HG03342 (cell line): ENCODE measurements at regions not wholly inside any gene's neighbourhood (a gene's known extent, or its start where the extent isn't known, plus 50 kb on each side); places are given as distances from the start of the nearest gene placed in this dataset.

ENCODE experiments used
- ATAC-seq: cut with Tn5 transposase; IDR thresholded peaks from one replicate; pipeline ENCODE4 v1.9.1; 2021; ENCODE audit warnings: mild to moderate bottlenecking, moderate library complexity; ENCODE audit not compliant: unreplicated experiment

DNA sequence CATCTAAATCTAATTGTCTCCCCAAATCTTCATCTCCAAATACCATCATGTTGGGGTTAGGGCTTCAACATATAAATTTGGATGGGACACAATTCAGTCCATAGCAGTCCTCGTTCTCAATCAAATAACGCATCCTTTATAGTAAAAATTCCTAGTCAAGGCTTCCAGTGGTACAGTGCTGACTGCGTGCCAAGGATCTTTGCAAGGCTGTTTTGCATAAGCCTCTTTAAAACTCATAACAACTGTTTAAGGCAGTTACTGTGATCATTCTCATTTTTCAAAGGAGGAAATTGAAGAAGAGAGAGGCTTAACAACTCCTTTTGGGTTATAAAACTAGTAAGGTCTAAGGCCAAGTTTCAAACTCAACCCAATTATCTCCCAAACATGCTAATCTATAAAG is 666.9 kb downstream of the NYAP2 start:
- ATAC-seq: no peak

DNA sequence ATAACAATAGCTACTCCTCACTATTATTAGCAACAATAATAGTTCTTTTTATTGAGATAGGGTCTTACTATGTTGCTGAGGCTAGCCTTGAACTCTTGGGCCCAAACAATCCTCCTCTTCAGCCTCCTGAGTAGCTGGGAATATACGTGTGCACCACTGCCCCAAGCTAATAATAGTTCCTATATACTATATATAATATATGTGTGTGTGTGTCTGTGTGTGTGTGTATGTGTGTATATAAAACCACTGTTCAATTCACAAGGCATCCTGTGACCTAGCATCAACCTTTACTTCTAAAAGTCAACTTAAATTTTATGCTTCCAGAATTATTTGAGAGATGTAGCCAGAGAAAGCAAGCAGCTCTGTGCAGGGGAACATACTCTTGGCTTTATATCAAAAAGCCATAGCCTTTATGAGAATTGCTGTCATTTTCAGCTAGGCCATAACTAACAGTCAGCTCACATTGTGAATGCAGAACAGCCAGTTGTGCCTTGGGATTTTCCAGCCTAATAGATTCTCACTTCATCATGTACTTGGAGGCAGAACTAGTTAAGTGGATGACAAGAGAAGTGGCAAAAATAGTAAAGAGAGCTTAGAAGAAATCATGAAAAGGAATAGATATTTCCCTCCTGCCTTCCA is 665.5 kb downstream of the NYAP2 start:
- ATAC-seq: no peak

DNA sequence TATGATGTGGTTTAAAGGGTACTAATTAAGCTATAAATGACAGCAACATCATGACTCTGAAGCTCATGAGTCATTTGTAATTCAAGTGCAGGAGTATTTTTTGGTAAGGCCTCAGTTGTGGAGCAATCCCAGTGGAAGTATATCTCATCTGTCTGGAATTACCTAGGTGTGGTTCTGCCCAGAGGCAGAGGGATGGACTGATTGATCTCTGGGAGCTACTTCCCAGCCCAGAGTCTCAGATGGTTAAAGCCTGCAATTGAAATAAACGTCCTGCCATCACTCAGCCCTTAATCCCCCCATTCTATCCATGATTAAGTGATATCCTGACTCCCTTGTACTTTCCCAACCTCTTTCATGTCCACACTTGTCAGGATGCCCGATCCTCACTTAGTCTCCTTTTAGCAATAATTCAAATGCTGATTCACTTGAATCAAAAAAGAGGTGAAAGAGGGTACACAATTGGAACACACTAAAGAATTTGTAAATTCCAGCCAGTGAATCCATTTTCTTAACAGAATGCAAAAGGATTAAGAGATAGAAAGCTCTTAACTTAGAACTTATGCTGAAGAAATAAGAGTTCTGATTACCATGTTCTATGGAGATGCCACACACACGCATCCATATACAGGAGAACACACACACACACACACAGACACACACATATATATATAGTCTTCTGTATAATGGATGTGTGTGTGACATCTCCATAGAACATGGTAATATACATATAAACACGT is 664.4 kb downstream of the NYAP2 start:
- no peak for ATAC-seq

DNA sequence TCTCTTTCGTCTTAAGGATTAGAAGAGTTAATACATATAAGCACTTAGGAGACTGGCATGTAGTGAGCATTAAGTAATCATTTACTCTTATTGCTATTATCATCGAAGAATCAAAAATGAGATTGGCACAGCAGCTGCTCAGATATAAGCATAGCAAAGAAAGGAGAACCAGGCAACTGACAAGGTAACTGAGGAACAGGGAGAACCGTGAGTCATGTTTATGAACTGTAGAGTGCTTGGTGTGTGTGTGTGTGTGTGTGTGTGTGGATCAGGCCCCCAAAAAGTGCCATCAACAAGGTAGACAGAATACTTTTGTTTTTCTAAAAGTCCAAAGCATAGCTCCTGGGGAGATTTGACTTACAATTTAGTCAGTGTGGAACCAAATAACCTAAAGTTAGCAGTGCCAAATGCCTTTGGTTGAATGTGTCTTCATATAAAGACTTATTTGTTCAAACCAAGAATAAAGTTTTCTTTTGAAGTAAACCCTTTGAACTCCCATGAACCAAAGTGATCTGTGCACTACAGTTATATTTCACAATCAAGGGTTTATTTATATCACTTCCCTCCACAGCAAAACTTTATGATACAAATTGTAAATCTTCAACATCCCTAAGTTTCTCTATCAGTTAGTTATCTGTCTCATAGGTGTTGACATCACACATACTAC is 660.6 kb downstream of the NYAP2 start:
- no peak for ATAC-seq

DNA sequence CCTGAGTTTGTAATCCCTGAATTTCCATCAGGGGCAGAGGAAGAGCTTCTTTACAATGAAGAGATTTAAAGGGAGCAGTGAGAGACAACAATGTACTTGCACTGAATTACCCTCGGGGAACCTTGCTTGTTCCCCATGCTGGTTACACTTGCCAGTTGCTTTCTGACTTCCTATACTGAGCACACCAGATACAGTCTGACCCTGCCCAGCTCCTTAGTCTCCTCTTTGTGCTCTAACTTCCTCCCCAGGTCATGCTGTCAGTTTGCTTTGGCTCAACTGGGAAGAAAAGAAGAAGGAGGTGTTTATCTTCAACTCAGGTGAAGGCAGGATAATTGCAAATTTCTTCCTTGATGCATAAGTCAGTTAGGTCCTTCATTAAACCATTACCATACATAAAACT is 658.4 kb downstream of the NYAP2 start:
- ATAC-seq: no peak

DNA sequence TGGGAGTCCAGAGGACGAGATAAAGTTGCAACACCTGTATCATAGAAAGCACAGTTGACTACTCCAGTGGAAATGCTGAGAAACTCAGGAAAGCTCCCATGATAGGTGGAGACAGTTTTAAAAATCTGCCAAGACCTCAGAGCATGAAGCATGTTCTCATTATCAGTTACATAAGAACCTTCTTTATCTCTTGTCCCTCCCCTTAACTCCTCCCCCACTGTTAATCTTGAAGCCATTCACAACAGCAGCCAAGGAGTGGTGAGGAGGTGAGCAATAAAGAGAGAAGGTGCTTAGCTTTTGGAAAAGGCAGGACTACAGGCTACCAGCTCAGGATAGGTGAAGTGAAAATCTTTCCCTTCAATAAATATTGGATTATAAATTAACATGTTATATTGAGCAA is 657.9 kb downstream of the NYAP2 start:
- no peak for ATAC-seq

DNA sequence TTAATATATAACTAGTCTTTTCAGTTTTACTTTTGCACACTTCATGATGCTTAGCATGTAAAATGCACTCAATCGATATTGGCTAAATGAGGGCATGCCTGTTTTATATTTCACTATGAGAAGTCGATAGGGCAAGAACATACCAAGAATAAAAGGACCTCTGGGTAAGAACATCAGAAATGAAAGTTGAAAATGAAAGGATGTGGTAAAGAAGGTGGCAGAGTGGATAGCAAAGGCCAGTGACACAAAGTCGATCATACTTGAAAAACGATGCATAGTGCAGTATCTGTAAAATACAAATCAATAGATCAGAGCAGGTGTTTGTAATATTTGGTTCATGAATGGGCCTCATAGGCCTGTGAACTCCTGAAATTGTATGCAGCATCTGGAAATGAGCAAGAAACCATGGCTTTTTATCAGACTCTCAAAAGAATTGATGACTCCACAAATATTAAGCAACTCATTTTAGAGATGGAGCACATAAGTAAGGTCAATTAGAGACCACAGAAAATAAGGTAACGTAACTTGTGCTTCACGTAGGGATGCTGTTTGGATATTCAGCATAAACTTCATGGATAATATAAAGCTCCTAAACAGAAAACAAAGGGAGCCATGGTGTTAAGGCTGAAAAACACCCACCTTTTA is 653.4 kb downstream of the NYAP2 start:
- ATAC-seq: no peak

DNA sequence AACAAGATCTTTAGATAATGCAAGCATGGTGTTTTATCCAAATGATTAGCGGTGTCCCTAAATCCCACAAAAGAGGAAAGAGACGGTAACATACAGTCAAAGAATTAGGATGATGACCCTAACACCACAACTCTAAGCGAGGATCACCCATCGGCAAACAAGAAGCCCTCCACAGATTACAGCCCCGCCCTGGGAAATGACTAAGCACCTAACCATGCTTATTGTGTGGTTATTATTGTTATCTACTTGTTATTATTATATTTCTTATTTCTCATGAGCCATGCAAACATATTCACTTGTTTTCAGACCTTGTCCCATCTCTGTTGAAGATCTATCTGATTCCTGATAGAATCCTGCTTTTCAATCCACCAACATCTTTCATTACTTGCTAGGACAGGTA is 651.3 kb downstream of the NYAP2 start:
- ATAC-seq: no peak

DNA sequence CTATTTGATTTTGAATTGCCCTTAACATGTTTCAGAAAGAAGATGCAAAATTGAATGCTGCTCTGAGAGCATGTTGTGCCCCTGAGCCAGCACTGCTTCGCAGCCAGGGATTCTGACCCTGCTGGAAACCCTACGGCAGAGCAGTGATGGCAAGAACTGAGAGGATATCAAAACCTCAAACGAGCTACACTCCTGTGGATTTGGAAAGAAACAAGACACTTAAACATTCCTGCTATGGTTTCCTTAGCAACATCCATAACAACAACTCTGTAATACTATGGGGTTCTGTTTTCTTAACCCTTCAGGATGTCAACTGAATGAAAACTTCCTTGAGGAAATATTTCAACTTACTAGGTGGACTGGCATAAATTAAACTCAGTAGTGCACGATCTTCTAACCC is 649.1 kb downstream of the NYAP2 start:
- no peak for ATAC-seq

DNA sequence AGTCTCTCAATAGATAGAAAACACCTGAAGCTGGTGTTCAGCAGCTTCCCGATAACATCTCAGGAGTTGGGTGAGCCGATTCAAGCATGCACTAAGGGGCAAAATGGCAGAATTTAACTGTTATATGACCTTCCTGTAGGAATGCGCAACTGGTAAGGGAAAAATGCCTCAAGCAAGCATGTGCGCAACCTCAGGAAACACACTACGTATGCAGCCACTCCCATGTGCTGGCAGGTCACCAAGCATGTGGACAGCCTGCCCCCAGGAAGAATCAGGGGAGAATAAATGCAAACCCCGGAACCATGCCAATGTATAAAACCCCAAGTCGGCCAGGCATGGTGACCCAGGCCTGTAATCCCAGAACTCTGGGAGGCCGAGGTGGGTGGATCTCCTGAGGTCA is 645.6 kb downstream of the NYAP2 start:
- ATAC-seq: no peak

DNA sequence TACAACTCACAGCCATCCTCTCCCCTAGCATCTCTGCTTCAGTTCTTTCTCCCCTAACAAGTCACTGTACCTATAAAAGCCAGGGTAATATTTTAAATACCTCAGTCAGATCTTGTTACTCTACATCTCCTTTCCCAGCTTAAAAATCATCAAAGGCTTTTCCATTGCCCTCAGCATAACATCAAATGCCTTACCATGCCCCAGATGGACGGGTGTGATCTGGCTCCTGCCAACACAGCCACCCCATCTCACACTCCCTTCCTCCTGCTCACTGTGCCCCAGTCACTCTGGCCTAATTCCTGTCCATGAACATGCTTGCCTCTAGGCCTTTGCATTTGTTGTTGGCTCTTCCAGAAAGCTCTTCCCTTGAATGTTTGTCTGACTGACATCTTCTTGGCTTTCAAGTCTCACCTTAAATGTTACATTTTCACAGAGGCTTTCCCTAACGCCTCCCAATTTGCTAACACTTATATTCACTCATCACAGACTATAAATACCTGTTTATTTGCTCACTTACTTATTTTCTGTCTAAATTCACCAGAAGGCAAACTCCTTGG is 640.9 kb downstream of the NYAP2 start:
- ATAC-seq: no peak

DNA sequence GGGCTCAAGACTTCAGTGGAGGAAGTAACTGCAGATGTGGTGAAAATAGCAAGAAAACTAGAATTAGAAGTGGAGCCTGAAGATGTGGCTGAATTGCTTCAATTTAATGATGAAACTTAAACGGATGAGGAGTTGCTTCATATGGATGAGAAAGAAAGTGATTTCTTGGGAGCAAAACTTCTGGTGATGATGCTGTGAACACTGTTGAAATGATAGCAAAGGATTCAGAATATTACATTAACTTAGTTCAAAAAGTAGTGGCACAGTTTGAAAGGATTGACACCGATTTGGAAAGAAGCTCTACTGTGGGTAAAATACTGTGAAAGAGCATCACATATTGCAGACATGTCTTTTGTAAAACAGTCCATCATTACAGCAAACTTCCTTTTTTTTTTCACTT is 638.0 kb downstream of the NYAP2 start:
- no peak for ATAC-seq

DNA sequence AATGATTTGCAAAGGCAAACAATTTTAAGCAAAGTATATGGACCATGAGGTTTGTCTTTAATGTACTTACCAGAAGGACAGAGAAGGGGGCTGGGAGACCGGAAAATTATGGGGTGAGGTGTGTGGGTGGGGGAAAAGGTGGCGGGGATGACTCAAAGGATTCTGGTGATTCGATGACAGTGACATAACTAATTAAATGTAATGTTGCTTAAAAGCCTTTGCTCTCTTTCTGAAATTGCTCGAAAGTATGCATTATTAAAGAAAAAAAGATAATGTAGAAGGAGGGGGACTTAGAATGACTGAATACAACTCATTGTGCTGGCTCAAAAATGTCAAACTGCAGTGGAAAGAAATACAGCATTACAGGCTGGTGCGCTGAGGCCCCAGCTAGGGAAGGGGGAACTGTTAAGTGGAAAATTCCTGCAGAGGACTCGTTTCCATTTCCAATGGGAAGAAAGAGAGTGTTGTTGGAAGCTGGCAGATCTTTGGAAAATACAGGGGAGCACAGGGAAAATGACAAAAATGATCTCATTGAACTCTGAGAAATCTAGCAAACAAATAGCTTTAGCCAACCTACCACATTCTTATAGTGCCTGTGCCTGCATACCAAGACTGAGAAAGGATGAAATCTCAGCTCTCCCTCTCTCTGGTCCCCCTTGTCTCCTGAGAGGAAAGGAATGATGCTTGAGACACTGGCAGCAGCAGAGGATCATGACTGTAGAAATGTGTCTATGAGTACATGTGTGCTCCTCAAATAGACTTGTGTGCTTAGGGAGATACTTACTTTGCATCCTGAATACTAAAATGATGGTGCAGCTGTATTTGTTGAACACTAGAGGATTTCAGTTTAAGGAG is 632.4 kb downstream of the NYAP2 start:
- no peak for ATAC-seq

DNA sequence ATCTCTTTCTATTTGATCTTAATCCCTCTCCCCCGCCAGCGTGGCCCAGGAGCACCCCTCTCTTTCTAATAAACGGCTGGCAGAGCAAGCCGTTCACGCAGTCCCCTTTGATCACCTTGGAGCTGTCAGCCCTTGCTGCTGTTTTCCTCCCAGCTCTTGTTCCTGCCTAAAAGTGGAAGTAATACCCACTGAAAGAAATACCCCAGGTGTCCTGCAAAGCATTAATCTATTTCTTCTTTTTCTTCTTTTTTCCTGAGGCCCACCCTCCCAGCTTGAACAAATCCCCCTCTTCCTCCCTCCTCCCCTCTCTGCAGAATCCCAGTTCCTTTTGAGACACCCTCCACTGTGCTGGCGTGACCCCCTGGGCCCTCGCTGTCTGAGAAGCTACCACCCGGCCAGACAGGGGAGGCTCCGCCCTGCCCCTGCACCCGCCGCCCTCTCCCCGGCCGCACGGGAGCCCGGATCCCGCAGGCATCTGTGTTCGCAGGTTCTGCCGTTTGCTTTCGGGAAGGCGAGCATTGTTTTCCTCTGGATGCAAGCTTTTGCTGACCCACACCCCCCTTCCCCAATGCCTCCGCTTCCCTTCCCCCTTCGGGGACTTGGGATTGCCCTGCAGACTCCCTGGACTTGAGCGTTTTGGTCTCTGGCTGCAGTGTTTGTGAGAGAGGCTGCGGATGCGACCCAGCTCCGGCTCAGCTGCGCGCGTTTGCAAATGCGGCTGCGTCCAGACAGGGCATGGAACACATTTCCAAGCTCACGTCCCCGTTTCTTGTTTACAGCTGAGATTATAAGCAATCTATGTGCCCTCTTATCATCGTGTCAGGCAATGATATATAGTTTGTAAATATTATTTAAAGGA is 631.5 kb downstream of the NYAP2 start:
- ATAC-seq: peak; percentile 63

DNA sequence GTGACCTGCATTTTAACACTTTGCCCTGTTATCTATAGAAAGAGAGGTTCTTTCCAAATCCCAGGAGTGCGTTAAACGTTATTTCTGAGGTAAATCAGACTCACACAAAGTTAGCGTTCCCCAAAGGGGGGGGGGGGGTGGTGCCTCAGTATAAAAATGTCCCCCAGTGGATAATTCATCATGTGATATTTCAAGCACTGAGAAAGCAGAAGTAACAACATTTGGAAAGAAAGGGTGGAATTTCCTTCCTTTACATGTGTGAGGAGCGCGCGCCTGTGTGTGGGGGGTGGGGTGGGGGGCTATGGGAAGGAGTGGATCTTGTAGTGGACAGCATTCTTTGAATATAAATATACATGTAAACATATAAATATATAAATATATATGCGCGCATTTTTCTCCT is 630.9 kb downstream of the NYAP2 start:
- ATAC-seq: no peak

DNA sequence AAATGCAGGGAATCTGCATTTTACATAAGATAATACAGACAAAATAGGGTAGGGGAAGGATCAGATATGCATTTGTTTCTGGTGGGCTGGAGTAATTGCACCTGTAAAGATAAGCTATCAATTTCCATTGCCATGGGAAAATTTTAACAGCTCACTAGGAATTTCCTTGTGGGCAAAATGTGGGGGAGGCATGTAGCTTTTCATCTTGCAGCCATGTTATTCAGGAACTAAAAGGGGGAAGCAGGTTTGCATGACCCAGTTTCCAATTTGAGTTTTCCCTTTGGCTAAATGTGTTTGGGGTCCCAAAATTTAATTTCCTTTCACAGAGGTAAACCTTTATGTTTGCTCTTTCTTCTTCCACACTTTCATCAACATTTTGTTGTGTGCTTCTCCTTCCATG is 624.4 kb downstream of the NYAP2 start:
- no peak for ATAC-seq

DNA sequence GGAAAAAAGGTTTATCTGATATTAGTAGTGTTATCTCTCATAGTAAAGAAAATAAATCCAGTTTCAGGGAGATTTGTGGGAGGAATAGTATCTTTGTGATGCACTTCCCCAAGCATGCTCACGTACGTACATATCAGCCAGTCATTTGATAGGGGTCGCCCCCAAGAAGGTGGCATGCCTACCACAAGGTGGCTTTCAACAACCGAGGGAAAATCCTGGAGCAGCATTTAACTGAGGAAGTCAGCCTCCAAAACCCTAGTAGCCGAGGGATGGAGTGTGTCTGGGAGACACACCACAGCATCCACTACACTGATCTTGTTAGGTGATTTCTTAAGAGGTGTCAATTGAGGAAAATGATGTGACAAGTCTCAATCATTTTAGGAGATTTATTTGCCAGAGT is 623.9 kb downstream of the NYAP2 start:
- ATAC-seq: no peak

DNA sequence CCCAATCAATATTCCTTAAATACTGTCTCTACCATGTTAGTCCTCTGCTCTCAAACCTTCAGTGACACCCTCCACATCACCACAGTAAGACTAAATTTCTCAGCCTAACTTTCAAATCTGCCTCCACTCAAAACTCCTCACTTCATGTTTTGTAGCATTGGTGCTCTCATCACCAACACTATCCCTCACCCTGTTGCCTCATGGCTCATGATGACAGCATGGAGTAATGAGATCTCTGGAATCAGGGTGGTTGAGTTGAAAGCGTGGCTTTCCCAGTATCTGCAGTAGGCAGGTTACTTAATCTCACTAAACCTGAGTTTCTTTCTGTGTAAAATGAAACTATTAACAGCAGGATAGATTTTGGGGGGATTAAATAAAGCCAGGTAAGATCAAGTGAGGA is 621.4 kb downstream of the NYAP2 start:
- no peak for ATAC-seq

DNA sequence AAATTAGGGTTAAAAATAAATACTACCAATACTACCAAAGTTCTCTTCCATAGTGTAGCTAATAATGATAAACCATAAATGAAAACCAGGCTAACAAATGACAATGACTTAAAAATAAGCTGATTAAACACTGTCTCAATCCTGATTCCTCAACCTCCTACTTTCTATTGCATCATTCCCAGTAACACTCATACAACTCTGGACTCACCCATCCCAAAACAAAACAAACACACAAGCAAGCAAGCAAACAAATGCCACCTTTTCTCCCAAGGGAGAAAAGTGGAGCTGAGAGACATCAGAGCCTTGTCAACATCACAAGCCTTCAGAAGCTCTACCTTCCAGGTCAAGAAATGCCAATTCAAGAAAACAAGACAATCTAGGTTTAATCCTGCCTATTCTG is 620.7 kb downstream of the NYAP2 start:
- ATAC-seq: no peak

DNA sequence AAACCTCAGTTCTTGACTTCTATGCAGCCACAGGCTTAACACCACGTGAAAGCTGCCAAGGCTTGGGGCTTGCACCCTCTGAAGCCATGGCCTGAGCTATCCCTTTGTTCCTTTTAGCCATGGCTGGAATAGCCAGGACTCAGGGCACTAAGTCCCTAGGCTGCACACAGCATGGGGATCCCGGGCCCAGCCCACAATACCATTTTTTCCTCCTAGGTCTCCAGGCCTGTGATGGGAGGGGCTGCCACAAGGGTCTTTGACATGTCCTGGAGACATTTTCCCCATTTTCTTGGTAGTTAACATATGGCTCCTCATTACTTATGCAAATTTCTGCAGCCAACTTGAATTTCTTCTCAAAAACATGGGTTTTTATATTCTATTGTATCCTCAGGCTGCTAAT is 619.1 kb downstream of the NYAP2 start:
- ATAC-seq: no peak
